ENCODE measurements at regions not wholly inside any gene's neighbourhood (a gene's known extent, or its start where the extent isn't known, plus 50 kb on each side); places are given as distances from the start of the nearest gene placed in this dataset.
A peak's percentile ranks its signal among the peaks of the same experiment; 100 is the strongest.

DNA sequence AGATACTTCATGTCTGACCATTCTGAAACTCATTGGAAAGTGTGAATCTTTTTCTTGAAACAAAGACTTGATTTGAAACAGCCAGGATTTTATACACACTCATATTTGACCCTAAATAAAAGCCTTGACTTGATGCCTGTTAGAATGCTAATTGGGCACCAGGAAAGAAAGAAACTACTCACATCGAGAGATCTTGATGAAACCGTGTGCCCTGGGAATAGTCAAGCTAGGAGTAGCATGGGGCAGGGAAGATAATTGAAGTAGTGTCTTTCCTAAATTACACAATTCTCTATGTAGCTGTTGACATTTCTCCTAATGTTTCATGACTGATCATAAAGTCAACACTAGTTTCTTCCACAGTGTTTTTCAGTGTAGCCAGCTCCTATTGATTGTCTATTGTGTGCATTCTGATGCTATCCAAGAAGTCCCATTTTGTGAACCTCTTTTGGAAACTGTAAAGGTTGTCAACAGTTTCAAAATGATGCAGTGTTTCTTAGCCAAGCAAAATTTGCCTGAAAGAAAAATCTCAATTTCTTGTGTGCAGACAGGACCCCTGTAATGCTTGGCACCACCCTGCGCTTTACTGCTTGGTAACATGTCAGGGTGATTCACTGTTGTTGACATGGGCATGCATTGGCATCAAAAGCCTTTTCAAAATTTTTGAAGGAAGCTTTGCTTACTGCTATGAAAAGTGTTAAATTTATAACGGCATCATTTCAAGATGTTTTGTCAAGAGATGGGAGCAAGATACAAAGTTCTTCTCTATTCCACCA is 52.5 kb upstream of the OTOL1 start (continued):
- TF ChIP-seq ARID5B (CRISPR knock-in tag; IDR thresholded peaks at IDR 0.05) (peak; percentile 91), ZNF232 (CRISPR knock-in tag; IDR thresholded peaks at IDR 0.05; ENCODE audit: borderline replicate concordance) (no peak), PHF21A (CRISPR knock-in tag; IDR thresholded peaks at IDR 0.05) (no peak), FOXJ3 (CRISPR knock-in tag; IDR thresholded peaks at IDR 0.05; ENCODE audit: borderline replicate concordance) (0 out of 2 replicates have a peak, but pooled peaks have one; percentile 15), ATAD3A (CRISPR knock-in tag; IDR thresholded peaks at IDR 0.05) (no peak), ZKSCAN8 (CRISPR knock-in tag; IDR thresholded peaks at IDR 0.05; ENCODE audit: borderline replicate concordance) (no peak), CERS6 (CRISPR knock-in tag; IDR thresholded peaks at IDR 0.05) (no peak), GABPA (IDR thresholded peaks at IDR 0.05; ENCODE audit: low read depth, low read length) (no peak), GABPA (CRISPR knock-in tag; IDR thresholded peaks at IDR 0.05; ENCODE audit: low read depth) (no peak), U2AF2 (IDR thresholded peaks at IDR 0.05; ENCODE audit: low read depth, low read length) (no peak), ZFP82 (CRISPR knock-in tag; IDR thresholded peaks at IDR 0.05; ENCODE audit: borderline replicate concordance) (no peak), ARNT (IDR thresholded peaks at IDR 0.05) (no peak), NR2F1 (CRISPR knock-in tag; IDR thresholded peaks at IDR 0.05) (no peak), GATAD1 (CRISPR knock-in tag; IDR thresholded peaks at IDR 0.05) (no peak), TCF7 (IDR thresholded peaks at IDR 0.05; ENCODE audit: low read depth) (0 out of 2 replicates have a peak, but pooled peaks have one; percentile 11), HOXA5 (CRISPR knock-in tag; IDR thresholded peaks at IDR 0.05) (no peak), PHF20 (CRISPR knock-in tag; IDR thresholded peaks at IDR 0.05) (no peak), HIC2 (CRISPR knock-in tag; IDR thresholded peaks at IDR 0.05; ENCODE audit: low read depth) (no peak)
- TF ChIP-seq, protein P1, sequence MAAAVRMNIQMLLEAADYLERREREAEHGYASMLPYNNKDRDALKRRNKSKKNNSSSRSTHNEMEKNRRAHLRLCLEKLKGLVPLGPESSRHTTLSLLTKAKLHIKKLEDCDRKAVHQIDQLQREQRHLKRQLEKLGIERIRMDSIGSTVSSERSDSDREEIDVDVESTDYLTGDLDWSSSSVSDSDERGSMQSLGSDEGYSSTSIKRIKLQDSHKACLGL (CRISPR knock-in tag; IDR thresholded peaks at IDR 0.05), result no peak
- TF ChIP-seq, protein P2, sequence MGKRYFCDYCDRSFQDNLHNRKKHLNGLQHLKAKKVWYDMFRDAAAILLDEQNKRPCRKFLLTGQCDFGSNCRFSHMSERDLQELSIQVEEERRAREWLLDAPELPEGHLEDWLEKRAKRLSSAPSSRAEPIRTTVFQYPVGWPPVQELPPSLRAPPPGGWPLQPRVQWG (CRISPR knock-in tag; IDR thresholded peaks at IDR 0.05; ENCODE audit: borderline replicate concordance, low read depth), result no peak
- TF ChIP-seq, protein P3, sequence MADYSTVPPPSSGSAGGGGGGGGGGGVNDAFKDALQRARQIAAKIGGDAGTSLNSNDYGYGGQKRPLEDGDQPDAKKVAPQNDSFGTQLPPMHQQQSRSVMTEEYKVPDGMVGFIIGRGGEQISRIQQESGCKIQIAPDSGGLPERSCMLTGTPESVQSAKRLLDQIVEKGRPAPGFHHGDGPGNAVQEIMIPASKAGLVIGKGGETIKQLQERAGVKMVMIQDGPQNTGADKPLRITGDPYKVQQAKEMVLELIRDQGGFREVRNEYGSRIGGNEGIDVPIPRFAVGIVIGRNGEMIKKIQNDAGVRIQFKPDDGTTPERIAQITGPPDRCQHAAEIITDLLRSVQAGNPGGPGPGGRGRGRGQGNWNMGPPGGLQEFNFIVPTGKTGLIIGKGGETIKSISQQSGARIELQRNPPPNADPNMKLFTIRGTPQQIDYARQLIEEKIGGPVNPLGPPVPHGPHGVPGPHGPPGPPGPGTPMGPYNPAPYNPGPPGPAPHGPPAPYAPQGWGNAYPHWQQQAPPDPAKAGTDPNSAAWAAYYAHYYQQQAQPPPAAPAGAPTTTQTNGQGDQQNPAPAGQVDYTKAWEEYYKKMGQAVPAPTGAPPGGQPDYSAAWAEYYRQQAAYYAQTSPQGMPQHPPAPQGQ (CRISPR knock-in tag; IDR thresholded peaks at IDR 0.05; ENCODE audit: borderline replicate concordance), result no peak

Measured in HepG2 (cell line).